ENCODE measurements at regions not wholly inside any gene's neighbourhood (a gene's known extent, or its start where the extent isn't known, plus 50 kb on each side); places are given as distances from the start of the nearest gene placed in this dataset.

- Mint-ChIP-seq H3K4me1 (no peaks in the 10 kb centered on the region), H3K9me3 (no peaks in the 10 kb centered on the region), H3K4me3 (no peak overlapping the region), H3K36me3 (no peaks in the 10 kb centered on the region), H3K27me3 (ENCODE audit: insufficient read depth, low read depth) (no peaks in the 10 kb centered on the region), H3K27ac (no peak overlapping the region)
- no peak for DNase-seq (ENCODE audit: low spot score)
- no peak for TF ChIP-seq EZH2 (IDR thresholded peaks at IDR 0.05)
- Histone ChIP-seq H3K4me2 (no peak overlapping the region), H3K27ac (no peak overlapping the region), H2AFZ (replicated peaks) (no peak overlapping the region), H3F3A (ENCODE audit: low read depth) (no peaks in the 10 kb centered on the region), H3K36me3 (no peaks in the 10 kb centered on the region), H3K4me1 (no peaks in the 10 kb centered on the region), H3K79me2 (ENCODE audit: low read depth) (no peaks in the 10 kb centered on the region), H3K9me3 (ENCODE audit: low read depth) (peaks cover 7% of the 10 kb centered on the region), H3K27me3 (no peaks in the 10 kb centered on the region), H3K4me3 (no peak overlapping the region), H3K9ac (no peak overlapping the region), H4K20me1 (ENCODE audit: low read depth) (no peaks in the 10 kb centered on the region)
These were observed 946.9 kb downstream of the CBLN2 start for GRCh38 chr18:71597219-71597618.

GRCh38 chr18:71583252-71583651 lies 960.9 kb downstream of the CBLN2 start:
- Histone ChIP-seq H3K27ac (no peak overlapping the region), H3K4me3 (no peak overlapping the region), H3F3A (ENCODE audit: low read depth) (no peaks in the 10 kb centered on the region), H4K20me1 (ENCODE audit: low read depth) (no peaks in the 10 kb centered on the region), H3K27me3 (no peaks in the 10 kb centered on the region), H3K4me1 (no peaks in the 10 kb centered on the region), H2AFZ (replicated peaks) (no peak overlapping the region), H3K9ac (no peak overlapping the region), H3K9me3 (ENCODE audit: low read depth) (peaks cover 6% of the 10 kb centered on the region), H3K4me2 (no peak overlapping the region), H3K36me3 (no peaks in the 10 kb centered on the region), H3K79me2 (ENCODE audit: low read depth) (no peaks in the 10 kb centered on the region)
- DNase-seq (ENCODE audit: low spot score): no peak
- Mint-ChIP-seq H3K36me3 (no peaks in the 10 kb centered on the region), H3K27me3 (ENCODE audit: insufficient read depth, low read depth) (no peaks in the 10 kb centered on the region), H3K4me1 (no peaks in the 10 kb centered on the region), H3K27ac (no peak overlapping the region), H3K9me3 (no peaks in the 10 kb centered on the region), H3K4me3 (no peak overlapping the region)
- TF ChIP-seq CTCF (IDR thresholded peaks at IDR 0.05) (no peak), EZH2 (IDR thresholded peaks at IDR 0.05) (no peak), EZH2phosphoT487 (IDR thresholded peaks at IDR 0.05) (no peak)

- H3K27me3 ChIP-seq: no peaks in the 10 kb centered on the region
- Mint-ChIP-seq H3K27me3 (ENCODE audit: insufficient read depth, low read depth) (peaks cover 2% of the 10 kb centered on the region), H3K9me3 (peaks cover 3% of the 10 kb centered on the region), H3K4me3 (no peak overlapping the region), H3K4me1 (no peaks in the 10 kb centered on the region), H3K27ac (no peak overlapping the region), H3K36me3 (no peaks in the 10 kb centered on the region)
- no peaks in the 10 kb centered on the region for H3F3A ChIP-seq (ENCODE audit: low read depth)
- H3K4me2 ChIP-seq: no peak overlapping the region
- TF ChIP-seq CTCF (IDR thresholded peaks at IDR 0.05) (no peak), EZH2 (IDR thresholded peaks at IDR 0.05) (no peak), EZH2phosphoT487 (IDR thresholded peaks at IDR 0.05) (no peak)
- H3K79me2 ChIP-seq (ENCODE audit: low read depth): no peaks in the 10 kb centered on the region
- no peaks in the 10 kb centered on the region for H3K9me3 ChIP-seq (ENCODE audit: low read depth)
- H3K4me3 ChIP-seq: no peak overlapping the region
- no peaks in the 10 kb centered on the region for H4K20me1 ChIP-seq (ENCODE audit: low read depth)
- H2AFZ ChIP-seq (replicated peaks): no peak overlapping the region
- DNase-seq (ENCODE audit: low spot score): no peak
- H3K36me3 ChIP-seq: no peaks in the 10 kb centered on the region
- H3K27ac ChIP-seq: no peak overlapping the region
- no peaks in the 10 kb centered on the region for H3K4me1 ChIP-seq
- no peak overlapping the region for H3K9ac ChIP-seq
These were observed 989.5 kb downstream of the CBLN2 start for GRCh38 chr18:71554686-71555085.

- H3K4me3 Mint-ChIP-seq: no peak overlapping the region
- Histone ChIP-seq H3K9ac (no peak overlapping the region), H3K79me2 (ENCODE audit: low read depth) (no peaks in the 10 kb centered on the region), H3K27ac (no peak overlapping the region), H2AFZ (replicated peaks) (no peak overlapping the region), H3F3A (ENCODE audit: low read depth) (no peaks in the 10 kb centered on the region), H4K20me1 (ENCODE audit: low read depth) (no peaks in the 10 kb centered on the region), H3K4me2 (no peak overlapping the region), H3K4me1 (no peaks in the 10 kb centered on the region), H3K9me3 (ENCODE audit: low read depth) (no peaks in the 10 kb centered on the region), H3K36me3 (no peaks in the 10 kb centered on the region), H3K27me3 (no peaks in the 10 kb centered on the region), H3K4me3 (no peak overlapping the region)
- no peaks in the 10 kb centered on the region for H3K9me3 Mint-ChIP-seq
- no peak for TF ChIP-seq EZH2phosphoT487 (IDR thresholded peaks at IDR 0.05)
- TF ChIP-seq EZH2 (IDR thresholded peaks at IDR 0.05): no peak
- TF ChIP-seq CTCF (IDR thresholded peaks at IDR 0.05): no peak
- no peak overlapping the region for H3K27ac Mint-ChIP-seq
- H3K4me1 Mint-ChIP-seq: no peaks in the 10 kb centered on the region
- DNase-seq (ENCODE audit: low spot score): no peak
- no peaks in the 10 kb centered on the region for H3K36me3 Mint-ChIP-seq
- no peaks in the 10 kb centered on the region for H3K27me3 Mint-ChIP-seq (ENCODE audit: insufficient read depth, low read depth)
These were observed 1002.5 kb downstream of the CBLN2 start for GRCh38 chr18:71541643-71542042.
